GM21526 (cell line): ENCODE measurements at regions not wholly inside any gene's neighbourhood (a gene's known extent, or its start where the extent isn't known, plus 50 kb on each side); places are given as distances from the start of the nearest gene placed in this dataset.
A peak's percentile ranks its signal among the peaks of the same experiment; 100 is the strongest.
"Not testable (repeated sequence)": the region's sequence is repeated elsewhere in the genome, so short reads cannot be mapped to it uniquely, and the experiment has no call there.

Source experiments
- ATAC-seq: cut with Tn5 transposase; IDR thresholded peaks from one replicate; pipeline ENCODE4 v1.9.1; 2021; ENCODE audit warnings: moderate library complexity; ENCODE audit not compliant: unreplicated experiment, low FRiP score

- ATAC-seq, result no peak
These were observed 94.9 kb downstream of the LYZL2 start for GRCh38 chr10:30534465-30535144.

- no peak for ATAC-seq
These were observed 97.6 kb downstream of the LYZL2 start for GRCh38 chr10:30531751-30532530.

GRCh38 chr10:30529373-30529998 is 95.5 kb downstream of the MAP3K8 start:
- peak; percentile 51 for ATAC-seq

GRCh38 chr10:30528429-30528786 is 94.4 kb downstream of the MAP3K8 start:
- ATAC-seq, result no peak

GRCh38 chr10:30527623-30528428 is 93.8 kb downstream of the MAP3K8 start:
- ATAC-seq, result no peak

GRCh38 chr10:30522661-30523078 is 88.7 kb downstream of the MAP3K8 start:
- ATAC-seq, result not testable (repeated sequence)

GRCh38 chr10:30518907-30519306 is 84.9 kb downstream of the MAP3K8 start:
- no peak for ATAC-seq
